Activated T-helper 1 cell treated with anti-CD3 and anti-CD28 coated beads, Interleukin-12 subunit alpha, Interleukin-12 subunit beta, Interleukin-2, Interleukin-4 antibody, amounts not matched to agents 30 ng/mL and 10 ng/mL and 1 ng/mL, durations not matched to agents 14 hours and 24 hours and 36 hours (primary cell): ENCODE measurements at regions not wholly inside any gene's neighbourhood (a gene's known extent, or its start where the extent isn't known, plus 50 kb on each side); places are given as distances from the start of the nearest gene placed in this dataset.

Experiments used
- DNase-seq: peaks from one replicate; pipeline ENCODE4 v3.0.0; 2021; ENCODE audit warnings: low spot score
- H3K27ac Mint-ChIP-seq: one replicate; pipeline ENCODE4 v1.8.0; 2021; ENCODE audit warnings: mild to moderate bottlenecking, mixed read lengths
- H3K27me3 Mint-ChIP-seq: one replicate; pipeline ENCODE4 v1.8.0; 2022; ENCODE audit warnings: mild to moderate bottlenecking, moderate library complexity, mixed read lengths; ENCODE audit not compliant: insufficient read depth
- H3K36me3 Mint-ChIP-seq: one replicate; pipeline ENCODE4 v1.8.0; 2021; ENCODE audit warnings: low read depth, mixed read lengths
- H3K4me1 Mint-ChIP-seq: one replicate; pipeline ENCODE4 v1.8.0; 2021; ENCODE audit warnings: low read depth, mixed read lengths
- H3K4me3 Mint-ChIP-seq: one replicate; pipeline ENCODE4 v1.8.0; 2021; ENCODE audit warnings: mild to moderate bottlenecking, moderate library complexity, mixed read lengths
- H3K9me3 Mint-ChIP-seq: one replicate; pipeline ENCODE4 v1.8.0; 2021; ENCODE audit warnings: mixed read lengths
- intact Hi-C: fragments of 100-400 bp; cut with micrococcal nuclease; formaldehyde crosslinking; loops from one replicate; pipeline ENCODE4 v1.15.1; 2024

- H3K27ac Mint-ChIP-seq: no peak overlapping the region
Observed at GRCh38 chr20:22794200-22794599, 209.8 kb upstream of the FOXA2 start.

DNA sequence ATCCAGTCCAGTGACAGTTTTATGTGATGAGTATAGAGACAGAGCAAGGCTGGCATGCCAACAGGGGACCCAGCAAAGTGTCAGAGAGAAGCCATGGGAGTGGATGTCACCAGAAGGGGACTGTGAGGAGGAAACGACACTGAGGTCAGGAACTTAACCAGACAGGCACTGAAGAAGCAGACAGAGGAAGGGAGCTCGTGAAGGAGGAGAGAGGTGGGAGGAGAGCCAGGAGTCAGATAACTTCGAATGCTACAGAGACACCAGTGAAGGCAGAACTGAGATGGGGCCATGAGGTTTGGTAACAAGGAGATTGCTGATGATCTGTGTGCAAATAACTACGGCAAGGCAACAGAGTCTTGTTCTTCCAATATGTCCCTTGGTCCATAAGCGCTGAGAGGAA lies 211.1 kb upstream of the FOXA2 start:
- Mint-ChIP-seq H3K4me1 (no peaks in the 10 kb centered on the region), H3K9me3 (no peaks in the 10 kb centered on the region), H3K36me3 (no peaks in the 10 kb centered on the region), H3K27me3 (no peaks in the 10 kb centered on the region), H3K4me3 (no peak overlapping the region), H3K27ac (no peak overlapping the region)
- intact Hi-C loops: loop anchor here (10.0 kb wide), 1 partner anchor 1821 kb away; no protein-coding TSS in a partner anchor
- DNase-seq: no peak

More at GRCh38 chr20:22794200-22794599, 209.8 kb upstream of the FOXA2 start:
- H3K36me3 Mint-ChIP-seq: no peaks in the 10 kb centered on the region
- H3K9me3 Mint-ChIP-seq: no peaks in the 10 kb centered on the region
- no peaks in the 10 kb centered on the region for H3K4me1 Mint-ChIP-seq
- DNase-seq: no peak
- H3K27me3 Mint-ChIP-seq: no peaks in the 10 kb centered on the region
- intact Hi-C loops: loop anchor here (10.0 kb wide), 1 partner anchor 1819 kb away; no protein-coding TSS in a partner anchor
- H3K4me3 Mint-ChIP-seq: no peak overlapping the region

- no peak for DNase-seq
- Mint-ChIP-seq H3K27me3 (no peaks in the 10 kb centered on the region), H3K4me3 (no peak overlapping the region), H3K27ac (no peak overlapping the region), H3K4me1 (no peaks in the 10 kb centered on the region), H3K9me3 (no peaks in the 10 kb centered on the region), H3K36me3 (no peaks in the 10 kb centered on the region)
- intact Hi-C loops: loop anchor here (10.0 kb wide), 1 partner anchor 1821 kb away; no protein-coding TSS in a partner anchor
Observed at GRCh38 chr20:22795871-22796270, 211.5 kb upstream of the FOXA2 start.

DNA sequence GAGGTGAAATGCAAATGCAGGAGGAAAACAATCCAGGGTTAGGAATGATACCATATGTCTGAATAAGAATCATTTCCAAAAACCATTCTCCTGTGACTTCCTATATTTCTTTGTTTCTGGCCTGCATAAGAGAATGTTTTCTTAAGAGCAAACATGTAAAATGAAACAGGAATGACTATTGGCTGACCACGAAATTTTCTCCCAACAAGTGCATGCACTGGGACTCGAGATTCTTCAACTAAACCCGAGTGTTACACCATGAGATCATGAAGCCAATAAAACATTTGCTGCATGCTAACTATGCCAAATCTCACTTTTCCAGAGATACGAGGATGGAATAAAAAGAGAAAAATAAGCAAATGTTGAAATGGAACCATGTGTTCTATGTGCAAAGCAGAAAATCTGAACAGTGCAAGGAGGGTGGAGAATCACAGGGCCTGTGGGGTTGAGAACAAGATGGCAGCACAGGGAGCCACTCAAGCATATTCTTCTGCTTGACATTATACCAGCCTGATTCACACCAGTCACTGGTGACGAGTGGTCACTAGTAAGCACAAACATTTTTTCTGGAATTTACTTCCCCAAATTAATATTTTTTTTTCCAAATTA lies 212.2 kb upstream of the FOXA2 start:
- Mint-ChIP-seq H3K27ac (no peak overlapping the region), H3K9me3 (no peaks in the 10 kb centered on the region), H3K36me3 (no peaks in the 10 kb centered on the region), H3K4me1 (no peaks in the 10 kb centered on the region), H3K27me3 (no peaks in the 10 kb centered on the region), H3K4me3 (no peak overlapping the region)
- no peak for DNase-seq
- intact Hi-C loops: loop anchor here (10.0 kb wide), 1 partner anchor 1822 kb away; no protein-coding TSS in a partner anchor

DNA sequence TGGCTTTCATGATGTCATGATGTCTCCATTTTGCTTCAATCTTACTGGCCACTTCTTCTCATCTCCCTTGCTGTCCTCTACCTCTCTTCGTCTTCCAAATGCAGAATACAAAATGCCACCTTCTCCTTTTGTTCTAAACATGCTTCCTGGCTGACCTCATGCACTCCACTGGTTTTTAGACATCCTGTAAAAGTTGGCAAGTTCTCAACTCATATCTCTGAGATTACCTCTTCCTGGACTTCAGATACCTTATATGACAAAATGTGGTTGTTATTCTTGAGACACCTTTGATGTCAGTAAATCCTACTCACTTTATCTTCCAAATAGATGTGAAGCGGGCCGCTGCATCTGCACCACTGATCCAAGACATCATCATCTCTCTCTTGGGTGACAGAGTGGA lies 212.7 kb upstream of the FOXA2 start:
- no peaks in the 10 kb centered on the region for H3K36me3 Mint-ChIP-seq
- no peaks in the 10 kb centered on the region for H3K9me3 Mint-ChIP-seq
- H3K4me3 Mint-ChIP-seq: no peak overlapping the region

DNA sequence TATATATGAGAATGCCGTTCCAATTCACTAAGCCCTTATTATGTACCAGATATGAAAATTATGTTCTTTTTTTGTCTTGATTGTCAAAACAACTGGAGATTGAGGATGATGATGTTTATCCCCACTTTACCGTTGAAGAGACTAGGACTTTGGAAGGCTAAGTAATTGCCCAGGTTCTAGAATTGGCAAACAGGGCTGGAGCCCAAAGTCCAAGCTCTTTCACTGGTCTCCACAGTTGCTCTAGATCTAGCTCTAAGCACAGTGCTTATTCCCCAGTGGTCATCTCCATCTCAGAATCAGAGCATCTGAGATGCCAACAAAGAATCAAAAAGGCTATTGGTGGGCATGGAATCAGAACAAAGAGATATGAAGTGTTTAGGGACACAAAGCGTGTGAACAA lies 215.3 kb upstream of the FOXA2 start:
- no peaks in the 10 kb centered on the region for H3K9me3 Mint-ChIP-seq
- no peaks in the 10 kb centered on the region for H3K36me3 Mint-ChIP-seq
- intact Hi-C loops: loop anchor here (10.0 kb wide), 1 partner anchor 1825 kb away; no protein-coding TSS in a partner anchor
- H3K27me3 Mint-ChIP-seq: no peaks in the 10 kb centered on the region
- H3K4me1 Mint-ChIP-seq: no peaks in the 10 kb centered on the region
- H3K27ac Mint-ChIP-seq: no peak overlapping the region
- no peak for DNase-seq
- no peak overlapping the region for H3K4me3 Mint-ChIP-seq

More for the DNA sequence above, 212.7 kb upstream of the FOXA2 start:
- intact Hi-C loops: loop anchor here (10.0 kb wide), 1 partner anchor 1822 kb away; no protein-coding TSS in a partner anchor
- H3K27ac Mint-ChIP-seq: no peak overlapping the region
- no peaks in the 10 kb centered on the region for H3K4me1 Mint-ChIP-seq
- H3K27me3 Mint-ChIP-seq: no peaks in the 10 kb centered on the region
- DNase-seq: no peak

- H3K9me3 Mint-ChIP-seq: no peaks in the 10 kb centered on the region
- no peaks in the 10 kb centered on the region for H3K27me3 Mint-ChIP-seq
- H3K4me1 Mint-ChIP-seq: no peaks in the 10 kb centered on the region
- intact Hi-C loops: no loop called here
- DNase-seq: no peak
- H3K27ac Mint-ChIP-seq: no peak overlapping the region
- H3K36me3 Mint-ChIP-seq: no peaks in the 10 kb centered on the region
- H3K4me3 Mint-ChIP-seq: no peak overlapping the region
Observed at GRCh38 chr20:22800129-22800528, 215.8 kb upstream of the FOXA2 start.

- no peak for DNase-seq
- no peaks in the 10 kb centered on the region for H3K4me1 Mint-ChIP-seq
- no peaks in the 10 kb centered on the region for H3K36me3 Mint-ChIP-seq
- H3K27me3 Mint-ChIP-seq: no peaks in the 10 kb centered on the region
- no peak overlapping the region for H3K4me3 Mint-ChIP-seq
- no peak overlapping the region for H3K27ac Mint-ChIP-seq
- H3K9me3 Mint-ChIP-seq: no peaks in the 10 kb centered on the region
- intact Hi-C loops: no loop called here
Observed at GRCh38 chr20:22801528-22801927, 217.2 kb upstream of the FOXA2 start.

DNA sequence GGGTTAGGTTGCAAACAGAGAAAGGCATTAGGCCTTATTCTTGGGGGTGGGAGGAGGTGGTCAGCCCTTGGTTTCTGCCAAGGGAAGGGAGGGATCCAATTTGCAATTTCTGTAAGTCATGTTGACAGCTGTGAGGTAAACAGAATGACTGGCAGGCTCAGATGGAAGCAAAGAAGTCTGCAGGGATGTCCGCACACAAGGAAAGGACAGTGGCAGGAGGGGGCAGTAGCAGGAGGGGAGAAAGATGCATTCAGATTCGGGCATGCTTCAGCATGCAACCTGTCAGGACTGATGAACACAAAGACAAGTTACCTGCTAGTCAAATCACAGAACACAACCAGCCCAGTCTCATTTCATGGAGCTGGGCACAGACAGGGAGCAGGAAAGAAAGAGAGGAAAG lies 217.9 kb upstream of the FOXA2 start:
- no peak overlapping the region for H3K4me3 Mint-ChIP-seq
- no peaks in the 10 kb centered on the region for H3K4me1 Mint-ChIP-seq
- no peaks in the 10 kb centered on the region for H3K27me3 Mint-ChIP-seq
- H3K27ac Mint-ChIP-seq: no peak overlapping the region
- H3K9me3 Mint-ChIP-seq: no peaks in the 10 kb centered on the region
- H3K36me3 Mint-ChIP-seq: no peaks in the 10 kb centered on the region
- DNase-seq: no peak
- intact Hi-C loops: no loop called here

- no peak overlapping the region for H3K4me3 Mint-ChIP-seq
- no peaks in the 10 kb centered on the region for H3K36me3 Mint-ChIP-seq
- H3K27ac Mint-ChIP-seq: no peak overlapping the region
- no peaks in the 10 kb centered on the region for H3K4me1 Mint-ChIP-seq
- DNase-seq: no peak
- intact Hi-C loops: no loop called here
- no peaks in the 10 kb centered on the region for H3K27me3 Mint-ChIP-seq
- no peaks in the 10 kb centered on the region for H3K9me3 Mint-ChIP-seq
Observed at GRCh38 chr20:22805219-22805618, 220.8 kb upstream of the FOXA2 start.

DNA sequence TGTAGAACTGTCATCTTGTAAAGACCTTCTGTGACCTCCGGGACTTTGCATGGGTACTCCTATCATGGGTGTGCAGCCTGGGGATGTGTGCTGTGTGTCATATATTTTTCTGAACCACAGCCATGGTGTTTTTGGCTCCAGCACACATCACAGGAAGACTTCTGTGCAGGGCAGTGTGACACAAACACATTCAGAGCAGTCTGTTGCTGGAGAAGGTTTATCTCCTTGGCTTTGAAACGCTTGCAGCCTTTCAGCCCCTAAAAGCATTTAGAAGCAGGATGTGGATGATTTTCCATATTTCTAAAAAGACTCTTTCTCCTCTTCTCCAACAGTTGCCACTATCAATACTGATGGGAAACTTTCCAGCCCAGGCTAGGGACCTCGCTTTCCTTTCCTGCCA lies 221.6 kb upstream of the FOXA2 start:
- intact Hi-C loops: no loop called here
- no peak overlapping the region for H3K27ac Mint-ChIP-seq
- no peak overlapping the region for H3K4me3 Mint-ChIP-seq
- H3K9me3 Mint-ChIP-seq: no peaks in the 10 kb centered on the region
- no peak for DNase-seq
- H3K27me3 Mint-ChIP-seq: no peaks in the 10 kb centered on the region
- H3K4me1 Mint-ChIP-seq: no peaks in the 10 kb centered on the region
- no peaks in the 10 kb centered on the region for H3K36me3 Mint-ChIP-seq

- no peak overlapping the region for H3K4me3 Mint-ChIP-seq
- intact Hi-C loops: no loop called here
- DNase-seq: no peak
- no peaks in the 10 kb centered on the region for H3K27me3 Mint-ChIP-seq
- no peaks in the 10 kb centered on the region for H3K36me3 Mint-ChIP-seq
- H3K27ac Mint-ChIP-seq: no peak overlapping the region
- no peaks in the 10 kb centered on the region for H3K4me1 Mint-ChIP-seq
- no peaks in the 10 kb centered on the region for H3K9me3 Mint-ChIP-seq
Observed at GRCh38 chr20:22807045-22807444, 222.7 kb upstream of the FOXA2 start.

- no peaks in the 10 kb centered on the region for H3K27me3 Mint-ChIP-seq
- no peak overlapping the region for H3K4me3 Mint-ChIP-seq
- no peaks in the 10 kb centered on the region for H3K36me3 Mint-ChIP-seq
- no peak overlapping the region for H3K27ac Mint-ChIP-seq
- no peak for DNase-seq
- no peaks in the 10 kb centered on the region for H3K9me3 Mint-ChIP-seq
- no peaks in the 10 kb centered on the region for H3K4me1 Mint-ChIP-seq
- intact Hi-C loops: no loop called here
Observed at GRCh38 chr20:22807646-22808244, 223.4 kb upstream of the FOXA2 start.
